A673 (cell line): ENCODE measurements at regions not wholly inside any gene's neighbourhood (a gene's known extent, or its start where the extent isn't known, plus 50 kb on each side); places are given as distances from the start of the nearest gene placed in this dataset.

ENCODE experiments used
- BruUV-seq: library from RNA; stranded (reverse); fragments of 400-500 nt; replicated peaks from 2 replicates; lab custom pipeline; 2021; lab: Mats Ljungman, UMichigan
- CTCF ChIA-PET: fragments of 300-600 bp; sonication (Branson Sonifier 250); formaldehyde crosslinking; loops from one replicate; lab custom pipeline; 2022; ENCODE audit warnings: antibody characterized with exemption; lab: Charles Lee
- POLR2A ChIA-PET: fragments of 300-600 bp; sonication (Branson Sonifier 250); formaldehyde crosslinking; loops from one replicate; lab custom pipeline; 2022; ENCODE audit warnings: antibody characterized with exemption; ENCODE audit not compliant: low non-redundant PET; lab: Charles Lee
- DNase-seq: peaks from one replicate; pipeline ENCODE4 v3.0.0-alpha.2; 2015; ENCODE audit warnings: low spot score
- H3K27ac ChIP-seq: fragments of 200-600 bp; sonication (generic); 2 replicates; pipeline ENCODE4 v1.5.1; 2016; ENCODE audit warnings: mixed run types, low read depth, mild to moderate bottlenecking, mixed read lengths, antibody characterized with exemption, low read length; ENCODE audit not compliant: poor library complexity, severe bottlenecking
- H3K27me3 ChIP-seq: fragments of 200-600 bp; sonication (generic); replicated peaks from 2 replicates; pipeline ENCODE4 v1.6.1; 2017; ENCODE audit warnings: mixed run types, low read depth, mild to moderate bottlenecking, mixed read lengths, antibody characterized with exemption, low read length; ENCODE audit not compliant: insufficient read depth, poor library complexity
- H3K36me3 ChIP-seq: fragments of 200-600 bp; sonication (generic); 2 replicates; pipeline ENCODE4 v1.6.1; 2016; ENCODE audit warnings: mixed run types, mild to moderate bottlenecking, mixed read lengths, antibody characterized with exemption, low read length; ENCODE audit not compliant: insufficient read depth, poor library complexity, severe bottlenecking
- H3K4me1 ChIP-seq: fragments of 200-600 bp; sonication (generic); 2 replicates; pipeline ENCODE4 v1.6.1; 2017; ENCODE audit warnings: mixed run types, mild to moderate bottlenecking, mixed read lengths, antibody characterized with exemption, low read length; ENCODE audit not compliant: insufficient read depth, poor library complexity, severe bottlenecking
- H3K4me3 ChIP-seq: fragments of 200-600 bp; sonication (generic); 2 replicates; pipeline ENCODE4 v1.5.1; 2016; ENCODE audit warnings: low read depth, mixed run types, mild to moderate bottlenecking, mixed read lengths, low read length; ENCODE audit not compliant: poor library complexity, severe bottlenecking
- H3K9me3 ChIP-seq: fragments of 200-600 bp; sonication (generic); 2 replicates; pipeline ENCODE4 v1.6.1; 2016; ENCODE audit warnings: mixed run types, low read depth, mild to moderate bottlenecking, mixed read lengths, antibody characterized with exemption, low read length; ENCODE audit not compliant: poor library complexity, severe bottlenecking
- CTCF ChIP-seq: fragments of 300-800, 200-600 bp; sonication (generic); conservative IDR thresholded peaks from 2 replicates; pipeline ENCODE4 v1.5.1; 2017; ENCODE audit warnings: low read depth, mild to moderate bottlenecking, antibody characterized with exemption, low read length, moderate library complexity, mixed read lengths
- EZH2 ChIP-seq: fragments of 200-600 bp; sonication (generic); IDR thresholded peaks from 2 replicates; pipeline ENCODE4 v1.6.1; 2017; ENCODE audit warnings: borderline replicate concordance, low read depth, mild to moderate bottlenecking, mixed read lengths, antibody characterized with exemption, low read length; ENCODE audit not compliant: poor library complexity, severe bottlenecking
- intact Hi-C: fragments of 100-400 bp; cut with micrococcal nuclease; formaldehyde crosslinking; loops from one replicate; pipeline ENCODE4 v1.10.0; 2022; ENCODE audit not compliant: unreplicated experiment

- intact Hi-C loops = no loop called here
- H3K36me3 ChIP-seq = no peaks in the 10 kb centered on the region
- no TSS peak for BruUV-seq
- CTCF ChIA-PET = no interaction called here
- H3K4me3 ChIP-seq = no peak overlapping the region
- DNase-seq = no peak
- POLR2A ChIA-PET = no interaction called here
- TF ChIP-seq EZH2 (no peak), CTCF (no peak)
- no peak overlapping the region for H3K27ac ChIP-seq
- H3K4me1 ChIP-seq = peaks cover under 1% of the 10 kb centered on the region
- H3K9me3 ChIP-seq = no peaks in the 10 kb centered on the region
- H3K27me3 ChIP-seq = no peaks in the 10 kb centered on the region
These were observed 222.6 kb downstream of the ABHD5 start for GRCh38 chr3:43913036-43913948.

GRCh38 chr3:43914269-43914668, 223.5 kb downstream of the ABHD5 start:
- POLR2A ChIA-PET = no interaction called here
- CTCF ChIA-PET = no interaction called here

GRCh38 chr3:43915546-43915945, 224.8 kb downstream of the ABHD5 start:
- no TSS peak for BruUV-seq
- no peak for DNase-seq
- no peaks in the 10 kb centered on the region for H3K9me3 ChIP-seq
- intact Hi-C loops = no loop called here
- CTCF ChIA-PET = no interaction called here
- no peak overlapping the region for H3K27ac ChIP-seq
- no peaks in the 10 kb centered on the region for H3K36me3 ChIP-seq
- no peak overlapping the region for H3K4me3 ChIP-seq
- peaks cover 15% of the 10 kb centered on the region for H3K4me1 ChIP-seq
- no peak for TF ChIP-seq CTCF
- no peak for TF ChIP-seq EZH2
- POLR2A ChIA-PET = no interaction called here
- H3K27me3 ChIP-seq = no peaks in the 10 kb centered on the region

More at GRCh38 chr3:43914269-43914668, 223.5 kb downstream of the ABHD5 start:
- no peak for TF ChIP-seq CTCF
- TF ChIP-seq EZH2 = no peak
- peaks cover 9% of the 10 kb centered on the region for H3K4me1 ChIP-seq
- no peak overlapping the region for H3K4me3 ChIP-seq
- intact Hi-C loops = no loop called here
- DNase-seq = no peak
- no peaks in the 10 kb centered on the region for H3K9me3 ChIP-seq
- no peaks in the 10 kb centered on the region for H3K27me3 ChIP-seq
- no TSS peak for BruUV-seq
- no peaks in the 10 kb centered on the region for H3K36me3 ChIP-seq
- no peak overlapping the region for H3K27ac ChIP-seq
